Endothelial cell of umbilical vein (primary cell): ENCODE measurements at regions not wholly inside any gene's neighbourhood (a gene's known extent, or its start where the extent isn't known, plus 50 kb on each side); places are given as distances from the start of the nearest gene placed in this dataset.

Source experiments
- CTCF ChIP-seq, 2 donors: IDR thresholded peaks; 1 replicate in 1 of 2; 2 replicates in 1 of 2; pipeline ENCODE4 v1.5.1; 2011; ENCODE audit warnings: low read length in 2 of 2, mild to moderate bottlenecking in 2 of 2, moderate library complexity in 2 of 2, control low read depth in 1 of 2, inconsistent platforms in 1 of 2, low read depth in 1 of 2; ENCODE audit not compliant: insufficient read depth in 1 of 2; ENCODE audit errors: extremely low read depth in 1 of 2
- MAX ChIP-seq: IDR thresholded peaks from 2 replicates; pipeline ENCODE4 v1.6.1; 2011; ENCODE audit not compliant: insufficient read depth, insufficient read length

- TF ChIP-seq CTCF (IDR thresholded peaks at IDR 0.05; ENCODE audit: extremely low read depth in 1 of 2, insufficient read depth in 1 of 2, low read depth in 1 of 2, low read length in 2 of 2), result no peak
- TF ChIP-seq MAX, result no peak
These were observed 195.5 kb downstream of the ADSS2 start for GRCh38 chr1:244256086-244256676.
